GM21526 (cell line): ENCODE measurements at regions not wholly inside any gene's neighbourhood (a gene's known extent, or its start where the extent isn't known, plus 50 kb on each side); places are given as distances from the start of the nearest gene placed in this dataset.
"Not testable (repeated sequence)": the region's sequence is repeated elsewhere in the genome, so short reads cannot be mapped to it uniquely, and the experiment has no call there.

Experiments used
- ATAC-seq: cut with Tn5 transposase; IDR thresholded peaks from one replicate; pipeline ENCODE4 v1.9.1; 2021; ENCODE audit warnings: moderate library complexity; ENCODE audit not compliant: unreplicated experiment, low FRiP score

GRCh38 chrX:45472968-45473367 is 272.3 kb upstream of the DIPK2B start:
- ATAC-seq, result no peak

DNA sequence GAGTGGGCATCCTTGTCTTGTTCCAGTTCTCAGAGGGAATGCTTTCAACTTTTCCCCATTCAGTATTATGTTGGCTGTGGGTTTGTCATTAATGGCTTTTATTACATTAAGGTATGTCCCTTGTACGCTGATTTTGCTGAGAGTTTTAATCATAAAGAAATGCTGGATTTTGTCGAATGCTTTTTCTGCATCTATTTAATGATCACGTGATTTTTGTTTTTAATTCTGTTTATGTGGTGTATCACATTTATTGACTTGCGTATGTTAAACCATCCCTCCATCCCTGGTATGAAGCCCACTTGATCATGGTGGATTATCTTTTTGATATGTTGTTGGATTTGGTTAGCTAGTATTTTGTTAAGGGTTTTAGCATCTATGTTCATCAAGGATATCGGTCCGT is 266.9 kb upstream of the DIPK2B start:
- not testable (repeated sequence) for ATAC-seq

DNA sequence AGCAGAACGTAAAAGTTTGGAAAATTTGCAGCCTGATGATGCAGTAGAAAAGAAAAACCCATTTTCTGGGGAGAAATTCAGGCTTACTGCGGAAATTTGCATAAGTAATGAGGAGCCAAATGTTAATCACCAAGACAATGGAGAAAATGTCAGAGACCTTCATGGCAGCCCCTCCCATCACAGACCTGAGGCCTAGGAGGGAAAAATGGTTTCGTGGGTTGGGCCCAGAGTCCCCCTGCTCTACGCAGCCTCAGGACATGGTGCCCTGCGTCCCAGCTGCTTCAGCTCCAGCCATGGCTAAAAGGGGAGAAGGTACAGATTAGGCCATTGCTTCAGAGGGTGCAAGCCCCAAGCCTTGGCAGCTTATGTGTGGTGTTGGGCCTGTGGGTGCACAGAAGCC is 255.1 kb upstream of the DIPK2B start:
- ATAC-seq, result not testable (repeated sequence)

- ATAC-seq, result no peak
These were observed 253.6 kb upstream of the DIPK2B start for GRCh38 chrX:45454290-45454689.

GRCh38 chrX:45449982-45450381 is 249.3 kb upstream of the DIPK2B start:
- no peak for ATAC-seq

DNA sequence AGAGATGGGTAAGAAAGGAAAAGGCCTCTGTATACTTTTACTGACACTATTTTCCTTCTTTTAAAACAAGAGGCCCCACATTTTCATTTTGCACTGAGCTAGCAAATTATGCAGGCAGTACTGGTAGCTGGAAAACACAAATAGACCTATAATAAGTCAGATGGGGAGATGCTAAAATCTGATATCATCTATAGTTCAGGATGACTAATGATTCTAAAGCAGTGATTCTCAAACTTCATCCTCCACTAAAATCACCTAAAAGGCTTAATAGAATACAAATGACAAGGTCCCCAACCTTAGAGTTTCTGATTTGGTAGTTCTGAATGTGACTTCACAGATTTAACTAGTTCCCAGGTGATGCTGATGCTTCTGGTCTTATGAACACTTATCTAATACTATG is 247.3 kb upstream of the DIPK2B start:
- ATAC-seq, result no peak

GRCh38 chrX:45447331-45447730 is 246.7 kb upstream of the DIPK2B start:
- no peak for ATAC-seq

GRCh38 chrX:45445745-45446412 is 245.2 kb upstream of the DIPK2B start:
- no peak for ATAC-seq

DNA sequence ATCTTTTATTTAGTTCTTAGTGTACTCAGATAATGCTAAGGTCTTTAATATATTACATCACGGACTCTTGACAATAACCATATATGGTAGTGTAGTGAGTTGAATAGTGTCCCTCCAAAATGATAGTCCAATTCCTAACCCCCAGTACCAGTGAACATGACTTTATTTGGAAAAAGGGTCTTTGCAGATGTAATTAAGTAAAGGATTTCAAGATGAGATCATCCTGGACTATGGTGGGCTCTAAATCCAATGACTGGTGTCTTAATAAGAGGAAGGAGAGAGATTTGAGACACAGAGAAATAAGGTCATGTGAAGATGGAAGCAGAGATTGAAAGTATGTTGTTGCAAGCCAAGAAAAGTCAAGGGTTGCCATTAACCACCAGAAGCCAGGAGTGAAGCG is 236.5 kb upstream of the DIPK2B start:
- ATAC-seq, result no peak

DNA sequence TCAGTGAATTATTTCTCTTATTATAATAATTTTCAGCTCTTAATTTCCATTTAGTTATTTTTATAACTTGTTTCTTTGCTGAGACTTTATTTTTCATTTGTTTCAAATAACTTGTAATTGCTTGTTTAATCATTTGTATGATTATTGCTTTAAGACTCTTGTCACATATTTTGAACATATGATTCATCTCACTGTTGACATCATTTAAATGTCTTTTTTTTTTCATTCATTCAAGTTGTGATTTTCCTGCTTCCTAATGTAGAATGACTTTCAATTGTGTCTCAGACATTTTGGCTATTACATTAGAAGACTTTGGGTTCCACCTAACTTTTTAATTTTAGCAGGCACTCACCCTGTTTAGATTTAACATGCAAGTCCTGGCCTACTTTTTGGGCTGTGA is 234.8 kb upstream of the DIPK2B start:
- ATAC-seq, result no peak

GRCh38 chrX:45434231-45434630 is 233.6 kb upstream of the DIPK2B start:
- ATAC-seq, result no peak

- no peak for ATAC-seq
These were observed 228.2 kb upstream of the DIPK2B start for GRCh38 chrX:45428831-45429230.

DNA sequence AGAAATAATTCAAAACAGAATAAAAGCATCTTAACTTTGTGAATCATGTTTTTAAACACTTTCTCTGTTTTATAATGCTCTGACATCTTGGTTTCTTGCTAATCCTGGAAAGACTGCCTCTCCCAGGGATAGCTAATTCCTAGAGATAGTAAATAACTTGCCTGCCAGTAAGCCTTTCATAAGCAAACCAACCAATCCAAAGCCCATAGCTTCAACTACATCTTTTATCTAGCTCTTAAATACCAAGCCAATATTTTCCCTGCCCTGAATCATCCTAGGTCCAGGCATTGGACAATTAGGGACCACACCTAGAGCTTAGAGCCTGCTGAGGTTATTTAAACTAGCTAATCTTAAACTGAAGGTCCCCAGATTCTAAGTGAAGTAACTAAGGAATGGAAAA is 223.7 kb upstream of the DIPK2B start:
- ATAC-seq, result no peak

- no peak for ATAC-seq
These were observed 221.7 kb upstream of the DIPK2B start for GRCh38 chrX:45422216-45422925.

DNA sequence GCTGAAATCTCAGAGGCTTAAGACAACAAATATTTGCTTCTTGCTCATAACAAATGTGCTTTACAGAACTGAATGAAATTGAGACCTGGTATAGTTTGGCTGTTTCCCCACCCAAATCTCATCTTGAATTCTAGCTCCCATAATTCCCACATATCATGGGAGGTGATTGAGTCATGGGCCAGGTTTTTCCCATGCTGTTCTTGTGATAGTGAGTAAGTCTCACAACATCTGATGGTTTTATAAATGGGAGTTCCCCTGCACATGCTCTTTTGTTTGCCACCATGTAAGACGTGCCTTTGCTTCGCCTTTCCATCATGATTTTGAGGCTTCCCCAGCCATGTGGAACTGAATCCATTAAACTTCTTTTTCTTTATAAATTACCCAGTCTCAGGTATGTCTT is 221.1 kb upstream of the DIPK2B start:
- no peak for ATAC-seq

DNA sequence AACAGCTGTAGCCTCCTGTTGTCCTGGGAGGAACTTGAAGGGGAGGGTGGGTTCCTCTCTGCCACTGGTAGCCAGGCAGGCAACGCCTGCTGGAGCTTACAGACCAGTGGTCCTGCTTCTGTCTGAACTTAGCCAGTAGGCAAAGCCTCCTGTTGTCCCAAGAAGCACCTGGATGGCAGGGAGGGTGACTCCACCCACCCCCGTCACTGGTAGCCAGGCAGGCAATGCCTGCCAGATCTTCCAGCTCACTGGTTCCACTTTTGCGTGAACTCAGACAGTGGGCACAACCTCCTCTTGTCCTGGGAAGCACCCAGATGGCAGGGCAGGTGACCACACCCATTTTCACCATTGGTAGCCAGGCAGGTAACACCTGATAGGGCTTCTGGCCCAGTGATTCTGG is 203.5 kb upstream of the DIPK2B start:
- no peak for ATAC-seq

GRCh38 chrX:45401923-45402322 is 201.2 kb upstream of the DIPK2B start:
- ATAC-seq, result no peak

DNA sequence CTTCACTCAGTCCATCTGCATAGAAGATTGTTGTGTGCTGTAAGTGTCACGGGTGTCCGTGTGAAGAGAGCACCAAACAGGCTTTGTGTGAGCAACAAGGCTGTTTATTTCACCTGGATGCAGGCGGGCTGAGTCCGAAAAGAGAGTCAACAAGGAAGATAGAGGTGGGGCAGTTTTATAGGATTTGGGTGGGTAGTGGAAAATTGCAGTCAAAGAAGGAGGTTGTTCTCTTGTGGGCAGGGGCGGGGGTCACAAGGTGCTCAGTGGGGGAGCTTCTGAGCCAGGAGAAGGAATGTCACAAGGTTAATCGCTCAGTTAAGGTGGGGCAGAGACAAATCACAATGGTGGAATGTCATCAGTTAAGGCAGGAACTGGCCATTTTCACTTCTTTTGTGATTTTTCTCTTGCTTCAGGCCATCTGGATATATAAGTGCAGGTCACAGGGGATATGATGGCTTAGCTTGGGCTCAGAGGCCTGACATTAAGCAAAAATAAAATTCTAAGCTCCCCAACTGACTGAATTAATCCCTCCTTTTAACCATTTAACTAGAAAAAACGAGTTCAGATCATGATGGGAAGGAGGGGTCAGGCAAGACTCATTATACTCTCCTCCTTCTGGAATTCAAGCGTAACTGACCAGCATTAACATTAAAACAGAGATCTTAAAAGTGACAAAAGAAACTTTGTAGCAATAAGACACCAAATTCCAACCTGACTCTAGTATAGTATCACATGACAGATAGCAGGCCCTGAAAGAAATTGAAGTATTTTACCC is 200.5 kb upstream of the DIPK2B start:
- not testable (repeated sequence) for ATAC-seq

DNA sequence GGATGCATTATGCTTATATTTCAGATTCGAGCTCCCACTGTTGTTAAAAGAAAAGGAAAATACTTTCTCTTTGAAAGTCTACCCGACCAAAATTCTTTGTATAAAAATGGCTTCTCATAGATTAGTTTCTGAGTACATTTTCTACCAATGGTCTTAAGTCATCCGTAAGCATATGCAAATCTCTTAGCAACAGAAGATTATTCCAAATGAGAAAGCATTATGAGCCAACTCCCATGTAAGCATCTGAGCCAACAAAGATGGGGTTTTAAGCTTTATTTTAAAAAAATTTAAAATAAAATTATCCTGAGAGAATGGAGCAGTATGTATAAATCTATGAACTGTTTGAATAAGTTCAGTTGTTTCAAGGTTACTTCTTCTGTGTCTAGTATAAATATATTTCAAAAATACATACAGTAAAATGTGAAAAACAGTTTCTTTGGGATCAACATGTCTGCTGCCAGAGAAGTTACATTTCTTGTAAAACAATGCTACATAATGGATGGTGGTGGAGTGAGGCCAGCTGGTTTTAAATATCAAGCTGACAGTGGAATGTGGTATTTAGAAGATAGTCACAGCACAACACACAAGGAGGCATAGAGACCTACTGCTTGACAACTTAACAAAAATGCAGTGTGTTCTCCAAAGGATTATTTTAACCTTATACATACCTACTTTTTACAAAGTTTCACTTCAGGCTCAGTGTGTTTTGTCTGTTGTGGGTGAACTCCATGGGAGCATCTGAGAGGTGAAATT is 199.5 kb upstream of the DIPK2B start:
- no peak for ATAC-seq

DNA sequence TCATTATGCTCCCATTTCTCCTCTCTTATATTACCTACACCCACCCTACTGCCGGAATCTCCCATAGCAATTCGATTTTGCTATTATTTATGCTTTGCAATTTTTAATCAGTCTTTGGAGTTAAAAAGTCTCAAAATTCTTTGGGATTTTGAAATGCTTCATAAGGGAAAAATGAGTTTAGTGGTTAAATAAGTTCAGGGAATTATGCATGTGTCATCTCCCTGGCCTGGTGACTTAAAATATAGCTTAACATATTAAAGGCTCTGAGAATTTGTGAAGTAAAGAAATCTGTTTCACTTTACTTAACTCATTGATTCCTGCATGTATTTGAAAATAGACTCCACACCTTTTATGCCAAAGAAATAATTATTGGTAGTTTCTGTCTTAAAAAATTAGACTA is 185.1 kb upstream of the DIPK2B start:
- no peak for ATAC-seq

DNA sequence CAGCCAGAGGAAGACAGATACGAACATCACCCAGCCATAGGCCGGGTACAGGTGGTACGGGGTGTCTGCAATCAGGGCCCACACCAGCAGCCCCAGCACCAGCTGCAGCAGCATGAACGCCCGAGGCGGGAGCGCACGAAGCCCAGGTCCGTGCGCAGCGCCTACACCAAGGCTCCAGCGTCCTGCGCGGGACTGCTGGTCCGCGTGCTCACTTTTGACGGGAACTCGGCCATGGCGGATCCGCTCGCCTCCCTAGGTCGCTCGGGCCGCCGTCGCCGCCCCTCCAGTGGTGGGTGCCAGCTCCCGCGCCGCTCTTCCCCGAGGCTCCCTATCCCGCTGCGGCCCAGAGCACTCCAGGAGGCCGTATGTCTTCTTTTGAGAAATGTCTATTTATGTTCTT is 181.2 kb upstream of the DIPK2B start:
- no peak for ATAC-seq
